ENCODE measurements at regions not wholly inside any gene's neighbourhood (a gene's known extent, or its start where the extent isn't known, plus 50 kb on each side); places are given as distances from the start of the nearest gene placed in this dataset.

DNA sequence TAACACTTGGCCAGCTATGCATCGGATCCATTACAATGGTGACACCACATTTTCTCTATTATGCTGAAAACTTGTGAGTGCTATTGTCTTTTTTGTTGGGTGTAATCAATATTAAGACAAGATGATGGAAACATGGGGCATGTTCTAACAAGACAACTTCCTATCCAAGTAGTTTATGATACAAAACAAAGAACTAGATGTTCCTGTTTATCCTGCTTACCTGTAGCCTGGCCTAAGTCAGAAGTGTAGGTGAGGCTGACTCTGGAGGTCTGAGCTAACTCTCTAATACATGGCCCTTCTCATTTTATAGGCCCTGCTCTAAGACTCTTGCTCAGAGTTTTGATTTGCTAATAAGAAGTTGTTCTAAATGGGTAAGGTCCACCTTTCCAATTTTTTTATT lies 242.4 kb upstream of the STXBP5 start:
- Histone ChIP-seq H3K27ac (replicated peaks in 1 of 4) (no peak overlapping the region), H3K9me3 (peaks cover 0 to 6% (median 2%) of the 10 kb centered on the region in 4 donors), H3K27me3 (no peaks in the 10 kb centered on the region), H3K36me3 (no peaks in the 10 kb centered on the region), H3K4me3 (no peak overlapping the region), H3K4me1 (no peaks in the 10 kb centered on the region)
- intact Hi-C loops (cut with DNase I), result no loop called here
- TF ChIP-seq, protein P1, sequence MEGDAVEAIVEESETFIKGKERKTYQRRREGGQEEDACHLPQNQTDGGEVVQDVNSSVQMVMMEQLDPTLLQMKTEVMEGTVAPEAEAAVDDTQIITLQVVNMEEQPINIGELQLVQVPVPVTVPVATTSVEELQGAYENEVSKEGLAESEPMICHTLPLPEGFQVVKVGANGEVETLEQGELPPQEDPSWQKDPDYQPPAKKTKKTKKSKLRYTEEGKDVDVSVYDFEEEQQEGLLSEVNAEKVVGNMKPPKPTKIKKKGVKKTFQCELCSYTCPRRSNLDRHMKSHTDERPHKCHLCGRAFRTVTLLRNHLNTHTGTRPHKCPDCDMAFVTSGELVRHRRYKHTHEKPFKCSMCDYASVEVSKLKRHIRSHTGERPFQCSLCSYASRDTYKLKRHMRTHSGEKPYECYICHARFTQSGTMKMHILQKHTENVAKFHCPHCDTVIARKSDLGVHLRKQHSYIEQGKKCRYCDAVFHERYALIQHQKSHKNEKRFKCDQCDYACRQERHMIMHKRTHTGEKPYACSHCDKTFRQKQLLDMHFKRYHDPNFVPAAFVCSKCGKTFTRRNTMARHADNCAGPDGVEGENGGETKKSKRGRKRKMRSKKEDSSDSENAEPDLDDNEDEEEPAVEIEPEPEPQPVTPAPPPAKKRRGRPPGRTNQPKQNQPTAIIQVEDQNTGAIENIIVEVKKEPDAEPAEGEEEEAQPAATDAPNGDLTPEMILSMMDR (IDR thresholded peaks at IDR 0.05), result no peak
- no peak for TF ChIP-seq POLR2AphosphoS5 (IDR thresholded peaks at IDR 0.05)
- no peak for TF ChIP-seq POLR2A (IDR thresholded peaks at IDR 0.05; ENCODE audit: low read depth)
- no peak for TF ChIP-seq EP300 (IDR thresholded peaks at IDR 0.05)
- DNase-seq (ENCODE audit: extremely low spot score), result no peak
- WGBS, result 100% methylated on average over 1 of the region's 1 CpG

DNA sequence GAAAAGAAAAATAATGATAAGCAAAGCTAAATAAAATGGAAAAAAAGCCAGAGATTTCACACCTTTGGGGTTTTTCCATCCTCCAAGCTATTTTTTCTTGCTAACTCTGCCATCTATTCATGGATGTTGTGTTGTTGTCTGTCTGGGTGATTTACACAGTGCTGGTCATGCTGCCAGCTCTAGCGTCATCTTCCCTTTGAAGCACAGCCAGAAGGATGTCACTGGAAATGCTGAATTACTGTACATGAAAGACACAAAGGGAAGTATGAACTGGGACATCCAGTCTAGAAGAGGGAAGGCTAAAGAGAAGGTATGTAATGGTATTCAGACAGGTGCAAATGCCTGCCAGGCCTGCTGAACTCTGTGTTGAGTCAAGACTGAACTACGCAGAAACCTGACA lies 241.9 kb upstream of the STXBP5 start:
- WGBS, result 86% methylated on average over 2 of the region's 2 CpGs
- H3K27me3 ChIP-seq, result no peaks in the 10 kb centered on the region
- intact Hi-C loops (cut with DNase I), result no loop called here
- no peak overlapping the region for H3K4me3 ChIP-seq
- H3K4me1 ChIP-seq, result no peaks in the 10 kb centered on the region
- no peak for TF ChIP-seq POLR2A (IDR thresholded peaks at IDR 0.05; ENCODE audit: low read depth)
- TF ChIP-seq EP300 (IDR thresholded peaks at IDR 0.05), result no peak
- TF ChIP-seq, protein P1 (IDR thresholded peaks at IDR 0.05), result no peak
- no peak for TF ChIP-seq POLR2AphosphoS5 (IDR thresholded peaks at IDR 0.05)
- H3K36me3 ChIP-seq, result no peaks in the 10 kb centered on the region
- H3K27ac ChIP-seq (replicated peaks in 1 of 4), result no peak overlapping the region
- no peak for DNase-seq (ENCODE audit: extremely low spot score)
- peaks cover 0 to 6% (median 2%) of the 10 kb centered on the region in 4 donors for H3K9me3 ChIP-seq

DNA sequence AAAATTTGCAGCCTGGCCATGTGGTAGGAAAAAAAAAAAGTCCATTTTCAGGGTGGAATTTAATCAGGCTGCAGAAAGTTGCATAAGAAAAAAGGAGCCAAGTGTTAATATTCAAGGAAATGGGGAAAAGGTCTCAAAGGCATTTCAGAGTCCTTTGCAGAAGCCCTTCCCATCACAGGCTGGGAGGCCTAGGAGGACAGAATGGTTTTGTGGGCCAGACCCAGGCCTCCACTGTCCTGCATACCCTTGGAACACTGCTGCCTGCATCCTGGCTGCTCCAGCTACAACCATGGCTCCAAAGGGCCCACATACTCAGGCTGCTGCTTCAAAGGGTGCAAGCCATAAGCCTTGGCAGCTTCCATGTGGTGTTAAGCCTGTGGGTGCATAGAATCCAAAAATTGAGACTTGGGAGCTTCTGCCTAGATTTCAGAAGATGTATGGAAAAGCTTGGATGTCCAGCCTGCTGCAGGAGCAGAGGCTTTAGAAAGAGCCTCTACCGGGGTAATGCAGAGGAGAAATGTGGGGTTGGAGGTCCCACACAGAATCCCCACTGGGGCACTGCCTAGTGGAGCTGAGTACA lies 239.0 kb upstream of the STXBP5 start:
- intact Hi-C loops (cut with DNase I), result no loop called here
- 100% methylated on average over 1 of the region's 1 CpG for WGBS

DNA sequence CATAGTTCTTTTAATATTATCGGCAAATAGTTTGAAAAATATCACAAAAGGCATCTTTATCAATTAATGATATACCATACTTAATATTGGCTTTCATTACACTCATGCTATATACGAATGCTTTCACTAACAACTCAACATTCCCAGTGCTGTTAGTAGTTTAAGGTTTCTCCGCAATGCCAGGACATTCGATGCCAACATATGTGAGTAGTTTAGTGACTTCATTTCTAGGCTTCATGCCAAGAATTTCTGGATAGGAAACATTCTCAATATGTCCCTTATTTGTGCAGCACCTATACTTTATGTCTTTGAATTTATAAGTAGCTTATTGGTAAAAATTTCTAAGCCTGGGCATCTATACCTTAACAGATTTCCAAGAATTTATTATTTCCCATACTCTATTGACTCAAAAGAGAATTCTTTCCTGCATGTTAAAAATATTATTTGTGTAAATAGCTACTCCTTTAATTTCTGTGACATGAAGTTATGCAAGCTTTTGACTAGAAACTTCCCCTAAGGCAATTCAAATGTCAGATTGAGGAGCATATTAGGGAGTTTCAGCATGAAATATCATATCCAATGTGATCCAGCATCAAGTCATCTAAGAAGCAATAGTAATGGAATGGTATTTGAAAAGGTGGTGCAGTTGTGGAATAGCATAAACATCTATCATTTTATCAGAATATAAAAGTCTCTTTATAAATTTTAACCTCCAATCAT lies 236.0 kb upstream of the STXBP5 start:
- Histone ChIP-seq H3K9me3 (peaks cover 0 to 6% (median 2%) of the 10 kb centered on the region in 4 donors), H3K36me3 (no peaks in the 10 kb centered on the region), H3K4me3 (no peak overlapping the region), H3K4me1 (peaks cover 0 to 10% (median 0%) of the 10 kb centered on the region in 4 donors), H3K27ac (replicated peaks in 1 of 4) (no peak overlapping the region), H3K27me3 (no peaks in the 10 kb centered on the region)
- DNase-seq (ENCODE audit: extremely low spot score), result no peak
- 53% methylated on average over 4 of the region's 4 CpGs for WGBS
- TF ChIP-seq, protein P1 (IDR thresholded peaks at IDR 0.05), result no peak
- no peak for TF ChIP-seq POLR2A (IDR thresholded peaks at IDR 0.05; ENCODE audit: low read depth)
- TF ChIP-seq POLR2AphosphoS5 (IDR thresholded peaks at IDR 0.05), result no peak
- no peak for TF ChIP-seq EP300 (IDR thresholded peaks at IDR 0.05)
- intact Hi-C loops (cut with DNase I), result no loop called here

More for the DNA sequence above, 239.0 kb upstream of the STXBP5 start:
- peaks cover 0 to 6% (median 2%) of the 10 kb centered on the region in 4 donors for H3K9me3 ChIP-seq
- H3K27me3 ChIP-seq, result no peaks in the 10 kb centered on the region
- no peak overlapping the region for H3K27ac ChIP-seq (replicated peaks in 1 of 4)
- H3K4me3 ChIP-seq, result no peak overlapping the region
- TF ChIP-seq POLR2A (IDR thresholded peaks at IDR 0.05; ENCODE audit: low read depth), result no peak
- no peak for TF ChIP-seq POLR2AphosphoS5 (IDR thresholded peaks at IDR 0.05)
- no peak for TF ChIP-seq EP300 (IDR thresholded peaks at IDR 0.05)
- TF ChIP-seq, protein P1 (IDR thresholded peaks at IDR 0.05), result no peak
- peaks cover 0 to 10% (median 0%) of the 10 kb centered on the region in 4 donors for H3K4me1 ChIP-seq
- no peak for DNase-seq (ENCODE audit: extremely low spot score)
- H3K36me3 ChIP-seq, result no peaks in the 10 kb centered on the region
